NCI-H1092 treated with DMSO at 0.1 percent for 48 hours (cell line): ENCODE measurements at regions not wholly inside any gene's neighbourhood (a gene's known extent, or its start where the extent isn't known, plus 50 kb on each side); places are given as distances from the start of the nearest gene placed in this dataset.
"Not testable (repeated sequence)": the region's sequence is repeated elsewhere in the genome, so short reads cannot be mapped to it uniquely, and the experiment has no call there.

Source experiments
- DNase-seq: peaks from one replicate; lab custom pipeline; 2025; lab: John Stamatoyannopoulos, UW

DNA sequence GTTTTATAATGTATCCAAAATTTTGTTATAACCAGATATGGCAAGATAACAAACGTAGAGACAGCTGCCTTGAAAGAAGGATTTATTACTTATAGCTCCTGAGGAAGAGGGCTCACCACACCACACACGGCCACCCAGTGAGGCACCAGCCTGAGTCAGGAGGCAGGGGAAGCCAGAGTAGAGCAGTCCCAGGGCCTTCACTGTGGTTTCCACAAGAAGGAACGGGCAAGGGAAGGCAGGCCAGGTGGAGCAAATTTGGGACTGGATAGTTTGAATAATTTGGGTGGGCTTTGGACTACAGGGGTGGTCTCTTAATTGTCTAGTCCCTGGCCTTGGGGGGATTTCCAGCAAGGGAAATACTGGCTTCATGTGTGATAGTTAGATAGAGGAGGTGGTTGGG, 72.5 kb downstream of the RRAGC start:
- DNase-seq, result no peak

DNA sequence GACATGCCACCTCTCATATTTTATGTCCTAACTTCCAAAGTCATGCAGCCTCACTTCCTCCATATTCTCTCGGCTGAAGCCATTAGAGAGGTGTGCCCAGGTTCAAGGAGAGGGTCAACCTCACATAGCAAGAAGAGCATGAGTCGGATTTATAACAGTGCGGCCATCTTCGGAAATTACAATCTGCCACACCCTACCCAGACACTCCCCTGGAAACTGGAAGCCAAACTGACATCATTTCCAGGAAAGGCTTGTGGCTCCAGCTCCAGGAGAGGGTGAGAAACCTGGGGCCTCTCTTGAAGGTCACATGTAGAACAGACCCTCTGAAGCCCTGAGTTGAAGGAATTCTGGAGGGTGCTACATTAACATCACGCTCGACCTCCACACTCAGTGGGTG, 73.5 kb downstream of the RRAGC start:
- no peak for DNase-seq

DNA sequence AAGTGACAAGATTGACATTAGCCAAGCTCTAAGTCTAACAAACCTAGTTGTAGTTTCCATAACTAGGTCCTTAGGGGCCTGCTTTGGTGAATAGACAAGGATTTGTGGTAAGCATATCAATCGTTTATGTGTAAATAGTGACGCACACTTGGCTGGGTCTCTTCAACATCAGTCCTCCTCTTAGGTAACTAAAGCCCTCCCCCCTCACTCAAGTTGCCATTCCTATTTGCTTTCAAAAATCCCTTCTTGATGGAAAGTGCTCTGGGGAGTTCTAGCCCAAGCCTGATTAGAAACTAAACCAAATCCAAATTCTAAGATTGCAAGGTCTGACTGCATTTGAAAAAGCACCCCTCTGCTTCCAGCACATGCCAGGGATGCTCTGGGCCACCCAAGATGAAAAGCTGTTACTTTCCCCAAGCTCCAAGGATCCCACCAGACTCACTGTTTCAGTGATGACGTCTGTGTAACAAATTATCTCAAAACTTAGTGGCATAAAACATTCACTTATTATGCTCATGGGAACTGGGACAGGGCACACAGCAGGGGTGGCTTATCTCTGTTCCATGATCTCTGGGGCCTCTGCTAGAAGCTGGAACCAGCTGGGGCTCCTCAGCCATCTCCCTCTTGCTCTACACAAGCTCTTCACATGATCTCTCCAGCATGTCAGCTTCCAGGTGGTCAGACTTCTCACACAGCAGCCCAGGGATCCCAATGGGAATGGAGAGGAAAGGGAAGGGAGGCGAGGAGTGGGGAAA, 74.1 kb downstream of the RRAGC start:
- no peak for DNase-seq

DNA sequence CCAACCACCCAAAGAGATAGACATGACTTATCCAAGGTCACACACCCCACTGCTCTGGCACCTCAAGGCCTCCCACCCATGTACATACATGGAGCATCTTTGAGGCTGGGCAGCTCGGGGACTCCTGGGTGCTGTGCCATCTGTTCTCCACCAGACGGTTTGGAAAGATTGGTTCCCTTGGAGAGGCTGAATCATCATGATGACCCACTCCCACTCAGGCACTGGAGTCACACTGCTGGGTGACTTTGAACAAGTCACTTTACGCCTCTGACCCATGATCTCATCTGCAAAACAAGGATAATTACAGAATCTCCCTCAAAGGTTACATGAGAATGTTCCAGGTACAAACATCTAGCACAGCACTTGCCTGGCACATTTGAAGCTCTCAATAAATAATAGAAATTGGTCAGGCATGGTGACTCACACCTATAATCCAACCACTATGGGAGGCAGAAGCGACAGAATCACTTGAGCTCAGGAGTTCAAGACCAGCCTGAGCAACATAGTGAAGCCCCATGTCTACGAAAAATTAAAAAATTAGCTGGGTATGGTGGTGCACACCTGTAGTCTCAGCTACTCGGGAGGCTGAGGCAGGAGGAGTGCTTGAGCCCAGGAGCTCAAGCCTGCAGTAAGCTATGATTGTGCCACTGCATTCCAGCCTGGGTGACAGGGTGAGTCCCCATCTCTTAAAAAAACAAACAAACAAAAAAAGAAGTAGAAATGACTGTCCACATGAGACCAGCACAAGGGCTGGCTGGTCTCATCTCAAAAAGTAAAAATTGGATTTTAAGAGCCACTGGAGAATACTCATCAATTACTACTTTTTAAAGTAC, 74.9 kb downstream of the RRAGC start:
- DNase-seq, result no peak

DNA sequence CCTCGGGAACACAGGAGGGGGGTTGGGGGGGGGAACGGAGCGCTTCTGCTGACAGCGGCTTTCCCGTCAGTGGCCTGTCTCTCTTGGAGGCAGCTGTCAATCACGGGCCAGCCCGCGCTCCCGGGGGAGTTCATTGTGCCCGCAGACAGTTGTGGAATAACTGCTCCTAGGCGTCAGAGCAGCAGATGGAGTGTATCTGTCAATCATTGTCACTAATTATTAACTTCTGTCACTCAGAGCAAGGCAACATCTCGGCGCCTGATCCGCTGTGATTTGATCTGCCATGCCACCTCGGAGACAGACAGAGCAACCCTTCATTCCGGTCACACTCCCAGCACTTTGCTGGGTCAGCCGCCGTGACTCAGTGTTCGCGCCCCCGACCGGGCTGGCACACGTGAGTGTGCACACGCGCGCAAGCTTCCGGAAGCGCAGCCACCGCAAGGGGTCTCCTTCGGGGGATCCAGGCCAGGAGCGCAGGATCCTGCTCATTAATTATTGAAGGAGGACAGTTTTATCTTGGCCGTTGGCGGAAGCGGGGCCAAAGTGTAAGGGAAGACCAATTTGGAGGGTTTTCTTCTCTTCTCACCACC, 75.8 kb downstream of the RRAGC start:
- DNase-seq, result no peak

DNA sequence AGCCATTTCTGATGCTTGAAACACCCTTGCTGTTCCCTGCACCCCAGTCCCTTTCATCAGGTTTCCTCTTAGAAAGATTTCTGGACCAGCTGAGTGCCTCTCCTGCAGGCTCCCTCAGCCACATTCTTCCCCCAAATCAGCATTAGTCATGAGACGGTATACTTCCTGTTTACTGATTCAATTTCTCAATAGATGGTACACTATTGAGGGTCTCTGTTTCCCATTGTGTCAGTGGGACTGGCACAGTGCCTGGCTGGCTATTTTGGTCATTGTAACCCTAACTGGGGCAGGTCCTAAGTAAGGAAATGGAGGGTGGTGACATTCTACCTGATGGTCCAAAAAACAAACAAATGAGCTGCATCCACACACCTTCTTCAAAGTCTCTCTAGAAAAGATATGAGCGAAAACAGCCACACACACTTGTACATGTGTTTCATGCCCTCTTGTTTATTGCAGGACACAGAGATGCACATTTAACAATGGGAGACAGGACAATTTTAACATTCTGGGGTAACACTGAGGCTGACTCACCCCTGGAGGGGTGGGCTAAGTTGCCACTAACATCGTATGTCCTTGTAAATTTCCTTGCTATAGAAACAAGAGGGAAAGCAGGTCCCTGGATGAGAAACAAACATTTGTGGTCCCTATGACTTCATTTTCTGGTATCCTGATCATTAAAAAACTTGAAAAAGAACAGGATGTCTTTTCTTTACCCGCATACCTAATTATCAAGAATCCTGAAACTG, 77.5 kb downstream of the RRAGC start:
- no peak for DNase-seq

DNA sequence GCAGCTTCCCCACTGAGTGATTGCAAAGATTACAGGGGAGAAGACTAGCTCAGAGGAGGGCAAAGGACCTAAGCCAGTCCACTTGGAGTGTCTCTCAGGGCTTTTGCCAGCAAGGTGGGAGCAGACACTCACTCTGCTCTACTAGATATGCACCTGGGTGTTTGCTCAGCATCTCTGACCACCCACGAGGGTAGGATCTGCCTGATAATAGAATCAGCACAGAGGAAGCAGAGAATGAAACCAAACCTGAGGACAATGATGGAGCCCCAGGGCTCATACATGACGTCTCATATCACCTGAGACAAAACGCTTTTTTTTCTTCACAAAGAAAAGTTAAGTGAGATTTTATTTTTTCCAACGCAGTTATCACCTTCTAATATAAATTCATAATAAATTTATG, 79.4 kb downstream of the RRAGC start:
- DNase-seq, result no peak

DNA sequence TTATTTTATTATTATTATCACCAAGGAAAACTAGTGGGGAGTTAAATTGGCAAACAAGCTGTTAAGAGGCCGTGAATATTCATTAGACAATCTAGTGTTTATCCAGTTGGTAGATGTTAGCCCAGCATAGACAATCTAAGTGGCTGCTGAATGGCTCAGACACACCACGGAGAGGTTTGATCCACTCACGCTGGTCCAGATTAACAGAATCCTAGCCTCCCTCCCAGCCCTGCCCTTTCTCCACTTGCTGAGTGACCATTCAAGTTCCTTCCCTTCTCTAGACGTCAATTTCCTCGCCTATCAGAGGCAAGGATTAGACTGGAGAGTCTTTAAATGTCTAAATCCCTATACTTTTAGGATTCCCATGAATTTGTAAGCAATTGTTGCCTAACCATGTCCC, 80.1 kb downstream of the RRAGC start:
- DNase-seq, result no peak

DNA sequence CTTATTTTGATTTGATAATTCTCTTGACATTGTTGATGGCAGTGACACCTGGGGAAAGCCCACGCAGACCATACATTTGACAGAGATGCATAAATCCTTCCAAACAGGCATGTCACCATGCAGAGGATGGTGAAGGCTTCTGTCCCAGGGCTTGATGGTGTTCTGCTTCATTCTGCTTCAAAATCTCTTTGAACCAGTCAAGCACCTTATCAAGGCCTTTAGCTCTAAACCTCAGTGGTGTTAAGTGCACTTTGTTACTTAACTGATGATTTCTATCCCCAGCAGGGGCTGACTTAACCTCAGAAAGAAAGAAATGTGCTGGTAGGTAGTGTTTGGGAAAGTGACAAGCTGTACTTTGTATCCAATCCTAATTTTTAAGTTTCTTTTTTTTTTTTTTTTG, 81.1 kb downstream of the RRAGC start:
- no peak for DNase-seq

DNA sequence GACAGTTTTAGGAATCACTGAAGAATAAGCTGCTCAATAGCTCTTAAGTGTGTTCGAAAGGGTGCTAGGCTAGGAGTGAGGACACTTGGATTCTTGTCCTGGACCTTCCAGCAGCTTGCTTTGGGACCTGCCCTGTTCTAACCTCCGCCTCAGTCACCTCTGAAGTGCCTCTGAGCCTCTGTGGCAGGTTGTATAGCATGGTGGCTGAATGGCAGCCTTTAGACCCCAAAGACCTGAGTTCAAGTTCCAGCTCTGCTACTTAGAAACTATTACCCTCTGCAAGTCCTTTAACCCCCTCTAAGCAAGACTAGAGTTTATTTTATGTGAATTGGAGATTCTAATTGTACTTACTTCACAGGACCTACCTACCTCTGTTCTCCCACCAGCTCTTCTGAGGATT, 81.5 kb downstream of the RRAGC start:
- DNase-seq, result no peak

DNA sequence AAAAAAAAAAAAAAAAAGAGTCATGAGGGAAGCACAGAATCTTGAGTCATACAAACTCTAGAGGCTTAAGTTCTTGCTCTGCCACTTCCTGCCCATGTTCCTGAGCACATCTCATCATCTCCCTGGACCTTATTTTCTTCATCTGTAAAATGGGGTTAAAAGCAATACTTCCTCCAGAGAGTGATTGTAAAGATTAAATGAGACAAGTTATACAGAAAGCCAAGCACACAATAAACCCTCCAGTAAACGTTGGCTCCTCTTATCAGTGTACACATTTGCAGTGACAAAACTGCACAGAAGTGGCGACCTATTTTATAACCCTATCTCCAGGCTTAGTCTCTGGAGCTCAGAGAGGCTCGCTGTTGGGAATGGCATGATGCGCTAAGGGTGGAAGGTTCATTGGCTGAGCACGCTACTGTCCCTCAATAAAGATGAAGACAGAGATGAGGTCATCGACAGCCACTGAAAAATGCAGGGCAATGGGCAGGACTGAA, 82.1 kb downstream of the RRAGC start:
- DNase-seq, result no peak

DNA sequence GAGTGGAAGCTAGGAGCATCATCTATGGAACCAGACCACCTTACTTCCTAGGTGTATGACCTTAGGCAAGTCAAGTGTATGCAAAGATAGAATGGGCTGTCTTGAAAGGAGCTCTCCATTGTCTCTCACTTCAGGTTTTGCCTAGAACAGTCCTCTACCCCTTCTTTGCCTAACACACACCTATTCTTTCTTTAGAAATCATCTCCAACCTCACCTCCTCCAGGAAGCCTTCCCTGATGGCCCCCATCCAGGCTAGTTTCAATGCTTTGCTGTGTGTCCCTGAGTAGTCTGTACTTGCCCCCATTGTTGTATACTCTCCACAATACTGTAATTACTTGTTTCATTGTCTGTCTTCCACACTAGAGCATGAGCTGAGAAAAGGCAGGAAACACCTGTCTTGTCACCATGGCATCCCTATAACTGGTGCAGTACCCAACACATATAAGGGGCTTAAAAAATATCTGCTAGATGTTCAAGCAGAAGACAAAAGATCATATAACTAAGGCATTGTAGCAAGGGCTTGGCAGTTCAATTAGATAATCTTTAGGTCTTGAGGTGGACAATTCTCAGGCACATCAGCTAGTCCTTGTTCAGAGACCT, 83.0 kb downstream of the RRAGC start:
- DNase-seq, result no peak

DNA sequence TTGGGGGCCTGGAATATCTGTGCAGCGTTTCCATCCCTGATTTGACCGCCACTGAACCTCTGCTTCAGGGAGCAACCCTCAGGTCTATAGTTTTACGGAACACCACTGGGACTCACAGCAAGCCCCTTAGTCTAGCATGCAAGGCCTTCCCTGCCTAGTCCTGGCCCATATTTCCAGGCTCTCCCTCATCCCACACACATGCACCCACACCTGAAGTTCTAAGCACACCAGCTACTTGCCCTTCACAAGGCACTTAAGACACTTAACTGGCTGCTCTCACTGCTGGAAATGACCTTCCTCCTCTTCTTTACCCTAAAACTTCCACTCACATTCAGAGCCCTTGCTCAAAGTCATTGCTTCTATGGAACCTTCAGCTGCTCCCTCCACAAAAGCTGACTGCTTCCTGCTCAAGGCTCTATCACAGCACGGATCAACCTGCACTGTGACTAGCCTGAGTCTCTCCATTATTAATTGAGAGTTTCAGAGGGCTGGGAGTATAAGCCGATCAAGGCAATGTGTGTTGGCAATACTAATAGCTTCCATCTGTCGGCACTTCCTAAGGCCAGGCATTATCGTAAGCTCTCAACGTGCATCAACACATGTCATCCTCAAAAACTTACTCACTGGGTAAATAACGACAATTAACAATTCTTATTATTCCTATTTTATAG, 84.3 kb downstream of the RRAGC start:
- DNase-seq, result no peak

DNA sequence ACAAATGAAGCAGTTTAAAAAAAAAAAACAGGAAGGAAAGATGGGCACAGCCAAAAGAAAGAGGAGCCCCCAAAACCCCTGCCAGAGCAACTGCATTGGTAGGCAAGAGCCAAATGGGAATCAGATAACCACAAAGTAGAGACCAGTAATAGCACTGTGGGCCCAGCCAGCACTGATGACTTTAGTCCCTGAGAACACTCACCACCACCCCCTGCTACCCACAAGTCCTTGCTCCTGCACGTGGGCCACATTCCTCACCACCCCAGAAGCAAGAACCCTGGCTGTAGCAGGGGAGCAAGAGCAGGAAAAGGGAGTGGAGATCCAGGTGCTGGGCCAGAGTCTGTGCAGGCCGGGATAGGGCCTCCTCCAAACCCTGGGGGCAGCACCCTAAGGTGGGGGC, 86.1 kb downstream of the RRAGC start:
- no peak for DNase-seq

DNA sequence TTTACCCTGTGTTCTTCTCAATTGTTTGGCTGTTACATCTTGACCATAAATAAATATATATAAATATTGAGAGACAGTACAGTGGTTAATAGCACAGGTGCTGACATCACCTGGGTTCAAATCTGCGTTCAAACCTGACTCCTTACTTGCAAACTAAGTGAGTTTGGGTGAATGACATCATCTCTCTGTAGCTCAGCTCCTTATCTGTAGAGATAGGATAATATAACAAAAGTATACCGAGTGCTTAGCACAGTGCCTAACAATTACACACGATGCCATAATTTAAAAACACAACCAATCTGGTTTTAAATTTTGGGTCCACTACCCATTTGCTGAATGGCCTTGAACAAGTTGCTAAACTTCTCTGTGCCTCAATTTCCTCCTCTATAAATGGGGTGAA, 86.6 kb downstream of the RRAGC start:
- no peak for DNase-seq

DNA sequence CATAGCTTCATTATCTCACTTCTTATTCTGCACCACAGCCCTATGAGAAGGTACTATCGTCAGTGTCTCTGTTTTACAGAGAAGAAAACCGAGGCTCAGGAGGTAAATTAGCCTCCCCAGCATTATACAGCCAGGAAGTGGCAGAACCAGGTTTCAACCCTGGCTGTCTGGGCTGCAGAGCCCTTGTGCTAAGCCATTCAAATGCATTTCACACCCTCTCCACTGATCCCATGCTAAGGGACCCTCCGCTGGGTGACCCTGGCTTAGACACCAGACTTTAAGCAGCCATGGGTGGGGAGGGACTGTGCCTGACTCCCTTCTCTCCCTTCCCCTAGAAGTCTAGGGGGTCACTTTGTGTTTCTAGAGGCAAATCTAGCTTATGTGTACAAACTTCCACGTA, 87.5 kb downstream of the RRAGC start:
- no peak for DNase-seq

DNA sequence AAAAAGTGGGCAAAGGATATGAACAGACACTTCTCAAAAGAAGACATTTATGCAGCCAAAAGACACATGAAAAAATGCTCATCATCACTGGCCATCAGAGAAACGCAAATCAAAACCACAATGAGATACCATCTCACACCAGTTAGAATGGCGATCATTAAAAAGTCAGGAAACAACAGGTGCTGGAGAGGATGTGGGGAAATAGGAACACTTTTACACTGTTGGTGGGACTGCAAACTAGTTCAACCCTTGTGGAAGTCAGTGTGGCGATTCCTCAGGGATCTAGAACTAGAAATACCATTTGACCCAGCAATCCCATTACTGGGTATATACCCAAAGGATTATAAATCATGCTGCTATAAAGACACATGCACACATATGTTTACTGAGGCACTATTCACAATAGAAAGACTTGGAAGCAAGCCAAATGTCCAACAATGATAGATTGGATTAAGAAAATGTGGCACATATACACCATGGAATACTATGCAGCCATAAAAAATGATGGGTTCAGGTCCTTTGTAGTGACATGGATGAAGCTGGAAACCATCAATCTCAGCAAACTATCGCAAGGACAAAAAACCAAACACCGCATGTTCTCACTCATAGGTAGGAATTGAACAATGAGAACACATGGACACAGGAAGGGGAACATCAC, 88.9 kb downstream of the RRAGC start:
- not testable (repeated sequence) for DNase-seq

DNA sequence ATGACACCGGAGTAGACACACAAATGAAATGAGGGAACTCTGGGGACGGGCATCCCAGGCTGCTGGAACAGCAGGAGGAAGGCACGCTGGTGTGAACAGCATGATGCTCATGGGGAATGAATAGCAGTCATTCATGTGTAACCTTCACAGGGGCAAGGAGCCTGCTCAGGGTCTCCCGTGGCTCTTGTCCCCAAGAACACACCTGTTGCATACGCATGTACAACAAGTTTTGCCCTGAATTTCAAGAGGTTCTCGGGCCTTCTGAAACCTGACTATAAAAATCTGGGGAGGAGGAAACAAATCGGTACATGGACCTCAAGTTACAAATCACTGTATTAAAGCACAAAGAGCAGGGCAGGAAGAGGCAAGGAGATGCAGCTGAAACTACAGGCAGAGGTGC, 93.4 kb downstream of the RRAGC start:
- DNase-seq, result no peak

DNA sequence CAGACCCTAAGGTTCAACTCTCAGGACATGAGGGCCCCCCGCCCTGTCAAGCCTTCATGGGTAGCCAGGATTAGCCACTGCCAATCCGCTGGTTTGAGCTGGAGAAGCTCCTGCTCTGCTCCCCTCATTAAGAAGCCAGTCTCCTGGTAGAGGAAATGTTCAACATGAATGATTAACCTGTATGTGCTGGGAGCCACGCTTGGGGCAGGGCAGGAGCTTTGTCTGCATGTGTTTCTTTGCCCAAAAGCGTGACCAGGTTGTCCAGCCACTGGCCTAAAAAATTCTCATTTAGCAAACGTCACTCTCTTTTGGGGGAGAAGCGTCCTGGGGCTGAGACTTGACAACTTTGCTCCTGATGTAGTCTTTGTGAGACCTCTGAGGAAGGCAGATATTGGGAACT, 96.5 kb downstream of the RRAGC start:
- no peak for DNase-seq

DNA sequence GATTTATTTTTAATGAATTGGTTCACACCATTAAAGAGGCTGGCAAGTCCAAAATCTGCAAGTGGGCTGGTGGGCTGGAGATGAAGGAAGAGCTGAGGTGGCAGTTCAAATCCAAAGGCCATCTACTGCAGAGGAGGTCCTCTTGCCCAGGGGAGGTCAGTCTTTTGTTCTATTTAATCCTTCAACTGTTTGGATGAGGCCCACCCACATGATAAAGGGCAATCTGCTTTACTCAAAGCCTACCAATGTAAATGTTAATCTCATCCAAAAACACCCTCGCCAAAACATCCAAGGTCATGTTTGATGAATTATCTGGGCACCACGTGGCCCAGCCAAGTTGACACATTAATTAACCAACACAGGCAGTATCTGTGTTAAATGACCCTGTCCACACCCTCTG, 99.0 kb downstream of the RRAGC start:
- no peak for DNase-seq

DNA sequence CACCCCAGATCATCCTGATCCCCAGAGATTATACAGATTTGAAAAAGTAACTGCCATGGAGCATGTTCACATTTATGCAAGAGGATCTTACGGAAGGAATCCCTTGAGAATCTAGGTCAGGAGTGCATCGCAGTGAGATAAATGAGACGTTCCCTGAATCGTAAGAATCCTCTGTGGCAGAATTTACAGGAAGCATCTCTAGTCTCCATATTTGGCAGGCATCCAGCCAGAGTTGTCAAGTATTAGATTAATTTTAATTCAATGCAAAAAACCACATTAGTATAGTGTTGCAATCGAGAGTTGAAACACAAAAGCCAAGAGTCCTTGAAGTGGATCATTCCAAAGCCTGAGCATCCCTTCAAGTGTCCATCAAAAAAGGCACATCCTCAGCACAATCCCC, 100.8 kb downstream of the RRAGC start:
- DNase-seq, result no peak
